Panc1 (cell line): ENCODE measurements at regions not wholly inside any gene's neighbourhood (a gene's known extent, or its start where the extent isn't known, plus 50 kb on each side); places are given as distances from the start of the nearest gene placed in this dataset.
"Not testable (repeated sequence)": the region's sequence is repeated elsewhere in the genome, so short reads cannot be mapped to it uniquely, and the experiment has no call there.

Source experiments
- ATAC-seq: fragments of 200-7000 bp; cut with Tn5 transposase; 2 replicates; pipeline ENCODE4 v1.9.1; 2020; ENCODE audit warnings: mild to moderate bottlenecking, moderate library complexity
- BruUV-seq: library from RNA; stranded (reverse); fragments of 400-500 nt; replicated peaks from 2 replicates; lab custom pipeline; 2021; lab: Mats Ljungman, UMichigan
- CTCF ChIA-PET: fragments of 300-600 bp; sonication (Branson Sonifier 250); formaldehyde crosslinking; loops from one replicate; lab custom pipeline; 2022; ENCODE audit warnings: antibody characterized with exemption; lab: Charles Lee
- POLR2A ChIA-PET: fragments of 300-600 bp; sonication (Branson Sonifier 250); formaldehyde crosslinking; loops from one replicate; lab custom pipeline; 2022; ENCODE audit warnings: antibody characterized with exemption; lab: Charles Lee
- DNase-seq: peaks from one replicate; pipeline ENCODE4 v3.0.0-alpha.2; 2010; ENCODE audit warnings: low read depth, low spot score
- H3K27ac ChIP-seq: 2 replicates; pipeline ENCODE4 v1.5.1; 2011; ENCODE audit warnings: mild to moderate bottlenecking, low read length, inconsistent platforms
- H3K27me3 ChIP-seq: fragments of 200-500 bp; sonication (Bioruptor generic); 2 replicates; pipeline ENCODE4 v1.6.0; 2014; ENCODE audit warnings: low read length, inconsistent platforms; ENCODE audit not compliant: control insufficient read depth, insufficient read depth
- H3K36me3 ChIP-seq: fragments of 200-500 bp; sonication (Bioruptor generic); 2 replicates; pipeline ENCODE4 v1.5.1; 2014; ENCODE audit warnings: inconsistent platforms, mild to moderate bottlenecking, low read length, moderate library complexity; ENCODE audit not compliant: control insufficient read depth, insufficient read depth
- H3K4me1 ChIP-seq: 2 replicates; pipeline ENCODE4 v1.5.1; 2011; ENCODE audit warnings: inconsistent platforms, mild to moderate bottlenecking, low read length, moderate library complexity; ENCODE audit not compliant: control insufficient read depth, insufficient read depth
- H3K4me3 ChIP-seq, 2 experiments: 2 replicates each; pipeline ENCODE4 v1.5.1; 2011 to 2012; ENCODE audit warnings: low read depth in 2 of 2, low read length in 2 of 2, mild to moderate bottlenecking in 2 of 2, inconsistent platforms in 1 of 2, moderate library complexity in 1 of 2
- H3K9me3 ChIP-seq: fragments of 200-500 bp; sonication (Bioruptor generic); 2 replicates; pipeline ENCODE4 v1.5.1; 2014; ENCODE audit warnings: low read depth, mild to moderate bottlenecking, inconsistent platforms, low read length, moderate library complexity; ENCODE audit not compliant: control insufficient read depth, insufficient read depth
- CTCF ChIP-seq: fragments of 450-650 bp; IDR thresholded peaks from 2 replicates; pipeline ENCODE4 v1.5.1; 2017; ENCODE audit warnings: mild to moderate bottlenecking
- POLR2AphosphoS5 ChIP-seq: IDR thresholded peaks from 2 replicates; pipeline ENCODE4 v1.6.1; 2012; ENCODE audit warnings: mild to moderate bottlenecking, low read depth, low read length, moderate library complexity
- REST ChIP-seq, 2 experiments: IDR thresholded peaks; 2 replicates each; pipeline ENCODE4 v1.6.1; 2011 to 2012; ENCODE audit warnings: low read depth in 2 of 2, control low read depth in 1 of 2, low read length in 1 of 2, mild to moderate bottlenecking in 1 of 2, moderate library complexity in 1 of 2; ENCODE audit not compliant: insufficient read depth in 1 of 2
- SIN3A ChIP-seq: IDR thresholded peaks from 2 replicates; pipeline ENCODE4 v1.6.1; 2012; ENCODE audit warnings: low read depth, mild to moderate bottlenecking, low read length, moderate library complexity, borderline replicate concordance; ENCODE audit not compliant: insufficient read depth
- TCF7L2 ChIP-seq: IDR thresholded peaks from 2 replicates; pipeline ENCODE4 v1.6.1; 2011; ENCODE audit warnings: mild to moderate bottlenecking, low read depth, low read length, inconsistent platforms
- in situ Hi-C: cut with HindIII; loops from 2 replicates; pipeline ENCODE4 v1.10.0; 2016; ENCODE audit warnings: low sequenced_read_pairs, low pct_unique_long_range_greater_than_20kb
- intact Hi-C: fragments of 100-400 bp; cut with micrococcal nuclease; formaldehyde crosslinking; loops from one replicate; pipeline ENCODE4 v1.10.0; 2022; ENCODE audit not compliant: unreplicated experiment

DNA sequence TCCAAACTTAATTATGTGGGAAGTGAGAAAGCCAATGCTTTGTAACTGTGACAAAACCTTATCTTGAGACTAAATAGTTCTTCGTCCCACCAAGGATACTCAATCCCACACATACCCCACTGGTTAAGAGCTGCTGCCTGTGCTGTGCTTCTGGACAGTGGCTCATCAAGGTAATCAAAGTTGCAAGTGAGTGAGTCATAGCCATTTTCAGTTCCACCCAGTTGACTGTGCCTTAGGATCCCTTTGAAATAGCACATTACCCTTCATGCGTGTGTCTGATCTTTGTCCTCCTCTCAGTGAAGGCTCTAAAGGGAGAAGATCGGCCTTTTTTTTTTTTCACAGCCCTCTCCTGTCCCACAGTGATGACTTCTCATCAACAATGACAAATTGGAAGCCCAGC is 706.0 kb upstream of the AUTS2 start:
- Histone ChIP-seq H3K36me3 (no peaks in the 10 kb centered on the region), H3K4me3 (no peak overlapping the region), H3K27ac (no peak overlapping the region), H3K4me1 (no peaks in the 10 kb centered on the region), H3K27me3 (no peaks in the 10 kb centered on the region; the same call in 1 of the 2 replicates), H3K9me3 (no peaks in the 10 kb centered on the region)
- BruUV-seq = no TSS peak
- CTCF ChIA-PET = no interaction called here
- in situ Hi-C loops = no loop called here
- POLR2A ChIA-PET = no interaction called here
- ATAC-seq = no peak
- no peak for TF ChIP-seq CTCF
- TF ChIP-seq REST (IDR thresholded peaks at IDR 0.05; ENCODE audit: insufficient read depth in 1 of 2, low read depth in 2 of 2, low read length in 1 of 2) = no peak
- no peak for TF ChIP-seq POLR2AphosphoS5
- no peak for TF ChIP-seq SIN3A
- no peak for TF ChIP-seq TCF7L2
- no peak for DNase-seq
- intact Hi-C loops = no loop called here

DNA sequence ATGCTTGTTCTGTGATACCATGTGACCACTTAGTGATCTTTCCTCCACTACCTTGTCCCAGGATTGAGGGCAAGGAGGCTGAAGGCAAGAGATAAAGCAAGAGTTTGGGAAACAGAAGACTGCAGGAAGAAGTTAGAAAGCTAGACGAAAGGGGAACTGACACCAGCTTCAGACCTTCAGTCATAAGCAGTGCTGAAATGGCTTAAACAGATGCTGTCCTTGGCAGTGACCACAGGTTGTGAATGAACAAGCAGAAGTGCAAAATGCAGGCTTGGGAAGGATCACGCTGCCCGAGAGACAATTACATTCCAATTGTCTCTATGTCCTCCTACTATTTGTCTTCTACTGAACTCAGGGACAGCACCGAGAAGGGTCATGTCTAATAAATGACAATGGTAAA is 704.9 kb upstream of the AUTS2 start:
- no peak for DNase-seq
- Histone ChIP-seq H3K4me1 (no peaks in the 10 kb centered on the region), H3K27me3 (no peaks in the 10 kb centered on the region; the same call in 1 of the 2 replicates), H3K9me3 (no peaks in the 10 kb centered on the region), H3K36me3 (no peaks in the 10 kb centered on the region), H3K27ac (no peak overlapping the region), H3K4me3 (no peak overlapping the region)
- no TSS peak for BruUV-seq
- no peak for TF ChIP-seq REST (IDR thresholded peaks at IDR 0.05; ENCODE audit: insufficient read depth in 1 of 2, low read depth in 2 of 2, low read length in 1 of 2)
- no peak for TF ChIP-seq CTCF
- TF ChIP-seq TCF7L2 = no peak
- TF ChIP-seq POLR2AphosphoS5 = no peak
- no peak for TF ChIP-seq SIN3A
- ChIA-PET POLR2A (no interaction called here), CTCF (no interaction called here)
- in situ Hi-C loops = no loop called here
- intact Hi-C loops = no loop called here
- no peak for ATAC-seq

GRCh38 chr7:68899156-68899555 is 699.1 kb upstream of the AUTS2 start:
- DNase-seq, H3K36me3 ChIP-seq, H3K27ac ChIP-seq, intact Hi-C loops, ATAC-seq, BruUV-seq, H3K4me3 ChIP-seq, POLR2A ChIA-PET, H3K27me3 ChIP-seq, CTCF ChIA-PET, H3K9me3 ChIP-seq, H3K4me1 ChIP-seq, in situ Hi-C loops: not testable (repeated sequence)
